Neutrophil (primary cell): ENCODE measurements at regions not wholly inside any gene's neighbourhood (a gene's known extent, or its start where the extent isn't known, plus 50 kb on each side); places are given as distances from the start of the nearest gene placed in this dataset.

Experiments
- H3K27ac ChIP-seq: fragments of 200-600 bp; sonication (generic); 2 replicates; pipeline ENCODE4 v1.5.1; 2016; ENCODE audit warnings: mild to moderate bottlenecking, moderate library complexity
- H3K27me3 ChIP-seq: fragments of 200-600 bp; sonication (generic); 2 replicates; pipeline ENCODE4 v1.6.0; 2016; ENCODE audit warnings: mild to moderate bottlenecking
- H3K36me3 ChIP-seq: fragments of 200-600 bp; sonication (generic); 2 replicates; pipeline ENCODE4 v1.5.1; 2017
- H3K4me1 ChIP-seq, 2 experiments: fragments of 200-600 bp in 1 of 2; sonication (generic) in 1 of 2; 1 replicate in 1 of 2; 2 replicates in 1 of 2; pipeline versions ENCODE4 v1.5.1 to v1.6.1; 2013 to 2016; ENCODE audit warnings: low read depth in 1 of 2, low read length in 1 of 2, mild to moderate bottlenecking in 1 of 2, moderate library complexity in 1 of 2; ENCODE audit not compliant: control insufficient read depth in 1 of 2, insufficient read depth in 1 of 2
- H3K4me3 ChIP-seq, 2 experiments: fragments of 200-600 bp in 1 of 2; sonication (generic) in 1 of 2; 1 replicate in 1 of 2; 2 replicates in 1 of 2; pipeline ENCODE4 v1.5.1; 2013 to 2016; ENCODE audit warnings: low read depth in 1 of 2, low read length in 1 of 2, mild to moderate bottlenecking in 1 of 2, moderate library complexity in 1 of 2
- H3K9me3 ChIP-seq: fragments of 200-600 bp; sonication (generic); 2 replicates; pipeline ENCODE4 v1.5.1; 2016
- CTCF ChIP-seq: fragments of 200-600 bp; sonication (generic); IDR thresholded peaks from 2 replicates; pipeline ENCODE4 v1.5.1; 2016; ENCODE audit warnings: antibody characterized with exemption

GRCh38 chr13:90116121-90116520, 1231.4 kb upstream of the MIR17HG start:
- Histone ChIP-seq H3K27ac (no peak overlapping the region), H3K27me3 (no peaks in the 10 kb centered on the region), H3K36me3 (no peaks in the 10 kb centered on the region), H3K4me3 (no peak overlapping the region), H3K9me3 (no peaks in the 10 kb centered on the region), H3K4me1 (no peaks in the 10 kb centered on the region)
- no peak for TF ChIP-seq CTCF

- no peak overlapping the region for H3K27ac ChIP-seq
- no peak overlapping the region for H3K4me3 ChIP-seq
- no peaks in the 10 kb centered on the region for H3K27me3 ChIP-seq
- no peaks in the 10 kb centered on the region for H3K4me1 ChIP-seq
- TF ChIP-seq CTCF = no peak
- no peaks in the 10 kb centered on the region for H3K9me3 ChIP-seq
- no peaks in the 10 kb centered on the region for H3K36me3 ChIP-seq
Measured at GRCh38 chr13:90118467-90119071, 1228.9 kb upstream of the MIR17HG start.

GRCh38 chr13:90120026-90120425, 1227.5 kb upstream of the MIR17HG start:
- Histone ChIP-seq H3K4me3 (no peak overlapping the region), H3K36me3 (no peaks in the 10 kb centered on the region), H3K9me3 (no peaks in the 10 kb centered on the region), H3K4me1 (no peaks in the 10 kb centered on the region), H3K27me3 (no peaks in the 10 kb centered on the region), H3K27ac (no peak overlapping the region)
- TF ChIP-seq CTCF = no peak

GRCh38 chr13:90121784-90122183, 1225.7 kb upstream of the MIR17HG start:
- Histone ChIP-seq H3K9me3 (no peaks in the 10 kb centered on the region), H3K27me3 (no peaks in the 10 kb centered on the region), H3K27ac (no peak overlapping the region), H3K36me3 (no peaks in the 10 kb centered on the region), H3K4me1 (no peaks in the 10 kb centered on the region), H3K4me3 (no peak overlapping the region)
- TF ChIP-seq CTCF = no peak

- no peak overlapping the region for H3K4me3 ChIP-seq
- no peaks in the 10 kb centered on the region for H3K27me3 ChIP-seq
- TF ChIP-seq CTCF = no peak
- no peak overlapping the region for H3K27ac ChIP-seq
- H3K36me3 ChIP-seq = no peaks in the 10 kb centered on the region
- H3K4me1 ChIP-seq = no peaks in the 10 kb centered on the region
- no peaks in the 10 kb centered on the region for H3K9me3 ChIP-seq
Measured at GRCh38 chr13:90122531-90122930, 1225.0 kb upstream of the MIR17HG start.

- Histone ChIP-seq H3K27ac (no peak overlapping the region), H3K27me3 (no peaks in the 10 kb centered on the region), H3K36me3 (no peaks in the 10 kb centered on the region), H3K4me3 (no peak overlapping the region), H3K4me1 (no peaks in the 10 kb centered on the region), H3K9me3 (no peaks in the 10 kb centered on the region)
- no peak for TF ChIP-seq CTCF
Measured at GRCh38 chr13:90135558-90135957, 1211.9 kb upstream of the MIR17HG start.
